ENCODE measurements at regions not wholly inside any gene's neighbourhood (a gene's known extent, or its start where the extent isn't known, plus 50 kb on each side); places are given as distances from the start of the nearest gene placed in this dataset.
A peak's percentile ranks its signal among the peaks of the same experiment; 100 is the strongest.

DNA sequence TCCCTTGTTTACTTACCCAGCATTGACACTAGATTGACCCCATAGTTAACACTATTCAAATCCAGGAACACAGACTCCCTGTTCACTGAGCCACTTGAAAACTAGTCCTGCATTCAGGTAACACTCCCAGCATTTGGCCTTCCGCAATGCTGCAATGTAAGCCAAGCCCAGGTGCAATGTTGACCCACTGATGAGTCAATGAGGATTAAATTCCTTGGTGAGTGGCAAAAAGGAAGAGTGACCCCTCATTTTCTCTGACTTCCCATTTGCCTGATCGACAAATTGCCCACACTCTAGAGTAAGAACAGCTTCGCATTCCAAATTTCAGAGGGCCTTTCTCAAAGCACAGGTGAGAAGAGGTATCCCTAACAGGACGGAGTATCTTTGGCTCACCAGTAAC, 251.9 kb downstream of the FBXO15 start:
- intact Hi-C loops (cut with micrococcal nuclease; ENCODE audit: unreplicated experiment), result loop anchor here (10.0 kb wide), 1 partner anchor 89 kb away; no protein-coding TSS in a partner anchor
- Mint-ChIP-seq H3K27me3 (ENCODE audit: unreplicated experiment) (no peaks in the 10 kb centered on the region), H3K9me3 (ENCODE audit: low read depth, unreplicated experiment) (peaks cover 3% of the 10 kb centered on the region), H3K27ac (ENCODE audit: unreplicated experiment) (peak overlapping the region; percentile 73), H3K36me3 (ENCODE audit: insufficient read depth, unreplicated experiment) (peaks cover 10% of the 10 kb centered on the region), H3K4me3 (ENCODE audit: low read depth, unreplicated experiment) (peak overlapping the region; percentile 9), H3K4me1 (ENCODE audit: low read depth, unreplicated experiment) (peaks cover 60% of the 10 kb centered on the region)
- peak; percentile 81 for DNase-seq
- TF ChIP-seq, protein P1, sequence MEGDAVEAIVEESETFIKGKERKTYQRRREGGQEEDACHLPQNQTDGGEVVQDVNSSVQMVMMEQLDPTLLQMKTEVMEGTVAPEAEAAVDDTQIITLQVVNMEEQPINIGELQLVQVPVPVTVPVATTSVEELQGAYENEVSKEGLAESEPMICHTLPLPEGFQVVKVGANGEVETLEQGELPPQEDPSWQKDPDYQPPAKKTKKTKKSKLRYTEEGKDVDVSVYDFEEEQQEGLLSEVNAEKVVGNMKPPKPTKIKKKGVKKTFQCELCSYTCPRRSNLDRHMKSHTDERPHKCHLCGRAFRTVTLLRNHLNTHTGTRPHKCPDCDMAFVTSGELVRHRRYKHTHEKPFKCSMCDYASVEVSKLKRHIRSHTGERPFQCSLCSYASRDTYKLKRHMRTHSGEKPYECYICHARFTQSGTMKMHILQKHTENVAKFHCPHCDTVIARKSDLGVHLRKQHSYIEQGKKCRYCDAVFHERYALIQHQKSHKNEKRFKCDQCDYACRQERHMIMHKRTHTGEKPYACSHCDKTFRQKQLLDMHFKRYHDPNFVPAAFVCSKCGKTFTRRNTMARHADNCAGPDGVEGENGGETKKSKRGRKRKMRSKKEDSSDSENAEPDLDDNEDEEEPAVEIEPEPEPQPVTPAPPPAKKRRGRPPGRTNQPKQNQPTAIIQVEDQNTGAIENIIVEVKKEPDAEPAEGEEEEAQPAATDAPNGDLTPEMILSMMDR (IDR thresholded peaks at IDR 0.05; ENCODE audit: unreplicated experiment), result no peak
- CTCF ChIA-PET, result interaction anchor here (0.6 to 1.8 kb wide), 5 partner anchors 12 to 485 kb away, joined by 3 to 10 read pairs (median 3); no protein-coding TSS in a partner anchor
- no TSS peak for BruUV-seq (replicated peaks)

DNA sequence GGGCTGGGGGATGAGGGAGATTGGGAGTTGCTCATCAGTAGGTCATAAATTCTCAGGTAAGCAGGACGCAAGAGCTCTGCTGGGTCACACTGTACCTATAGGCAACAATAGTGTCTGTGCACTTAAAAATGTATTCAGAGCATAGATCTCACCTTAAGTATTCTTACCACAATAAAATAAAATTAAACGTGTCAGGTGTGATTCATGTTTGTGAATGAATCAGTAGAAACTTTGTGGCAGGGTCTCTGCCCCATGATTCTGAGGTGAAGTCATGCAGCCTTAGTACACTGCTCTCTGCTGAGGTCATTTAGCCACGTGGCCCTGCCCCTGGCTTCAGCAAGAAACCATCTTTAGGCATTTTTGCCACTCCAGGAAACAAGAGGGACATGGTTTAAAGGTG, 253.8 kb downstream of the FBXO15 start:
- H3K27me3 Mint-ChIP-seq (ENCODE audit: unreplicated experiment), result no peaks in the 10 kb centered on the region
- DNase-seq, result peak; percentile 14
- H3K27ac Mint-ChIP-seq (ENCODE audit: unreplicated experiment), result peak overlapping the region; percentile 73
- peak overlapping the region; percentile 12 for H3K4me3 Mint-ChIP-seq (ENCODE audit: low read depth, unreplicated experiment)
- H3K4me1 Mint-ChIP-seq (ENCODE audit: low read depth, unreplicated experiment), result peaks cover 59% of the 10 kb centered on the region
- no TSS peak for BruUV-seq (replicated peaks)
- TF ChIP-seq, protein P1 (IDR thresholded peaks at IDR 0.05; ENCODE audit: unreplicated experiment), result no peak
- H3K9me3 Mint-ChIP-seq (ENCODE audit: low read depth, unreplicated experiment), result peaks cover 3% of the 10 kb centered on the region
- peaks cover 10% of the 10 kb centered on the region for H3K36me3 Mint-ChIP-seq (ENCODE audit: insufficient read depth, unreplicated experiment)
- CTCF ChIA-PET, result no interaction called here
- intact Hi-C loops (cut with micrococcal nuclease; ENCODE audit: unreplicated experiment), result loop anchor here (10.0 kb wide), 1 partner anchor 91 kb away; no protein-coding TSS in a partner anchor

DNA sequence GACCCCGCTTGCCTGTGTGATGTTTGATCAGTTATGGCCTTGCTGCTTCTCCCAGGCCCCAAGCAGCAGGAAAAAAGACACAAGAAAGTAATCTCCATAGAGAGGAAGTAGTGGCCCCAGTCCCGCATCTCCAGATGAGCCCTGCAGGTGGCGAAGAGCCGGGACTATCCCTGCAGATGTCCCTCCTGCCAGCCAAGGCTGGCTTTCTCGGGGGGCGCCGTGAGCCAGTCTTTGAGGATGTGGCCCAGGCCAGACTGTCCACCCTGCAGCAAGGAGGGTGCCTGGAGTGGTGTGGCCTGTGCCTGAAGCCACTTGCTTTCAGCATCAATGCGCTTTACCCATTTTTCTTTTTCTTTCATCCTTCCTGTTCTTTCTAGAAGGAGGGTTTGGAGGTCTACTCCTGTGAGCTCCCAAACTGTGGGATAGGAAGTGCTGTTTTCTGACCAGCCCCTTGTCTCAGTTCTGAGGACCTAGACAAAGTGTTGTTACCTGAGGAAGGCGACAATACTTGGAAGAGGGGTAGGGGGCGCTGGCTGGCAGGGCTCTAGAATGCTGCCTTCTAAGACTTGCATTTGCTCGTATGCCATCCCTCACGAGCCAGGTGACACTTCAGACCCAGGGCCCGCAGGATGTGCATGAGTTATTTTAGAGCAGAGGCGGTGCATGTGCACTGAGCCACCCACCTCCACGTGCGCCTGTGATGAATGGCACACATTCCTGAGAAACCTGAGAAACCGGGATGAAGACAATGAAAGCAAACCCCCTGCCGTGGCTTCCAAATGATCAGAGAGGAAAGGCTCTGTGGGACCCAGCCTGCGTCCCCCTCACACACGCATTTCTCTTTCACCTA, 255.8 kb downstream of the FBXO15 start:
- H3K4me1 Mint-ChIP-seq (ENCODE audit: low read depth, unreplicated experiment), result peaks cover 46% of the 10 kb centered on the region
- peaks cover 10% of the 10 kb centered on the region for H3K36me3 Mint-ChIP-seq (ENCODE audit: insufficient read depth, unreplicated experiment)
- no peak overlapping the region for H3K4me3 Mint-ChIP-seq (ENCODE audit: low read depth, unreplicated experiment)
- no peak overlapping the region for H3K27ac Mint-ChIP-seq (ENCODE audit: unreplicated experiment)
- intact Hi-C loops (cut with micrococcal nuclease; ENCODE audit: unreplicated experiment), result loop anchor here (10.0 kb wide), 1 partner anchor 93 kb away; no protein-coding TSS in a partner anchor
- H3K27me3 Mint-ChIP-seq (ENCODE audit: unreplicated experiment), result no peaks in the 10 kb centered on the region
- no TSS peak for BruUV-seq (replicated peaks)
- TF ChIP-seq, protein P1 (IDR thresholded peaks at IDR 0.05; ENCODE audit: unreplicated experiment), result no peak
- DNase-seq, result no peak
- H3K9me3 Mint-ChIP-seq (ENCODE audit: low read depth, unreplicated experiment), result no peaks in the 10 kb centered on the region
- CTCF ChIA-PET, result no interaction called here

DNA sequence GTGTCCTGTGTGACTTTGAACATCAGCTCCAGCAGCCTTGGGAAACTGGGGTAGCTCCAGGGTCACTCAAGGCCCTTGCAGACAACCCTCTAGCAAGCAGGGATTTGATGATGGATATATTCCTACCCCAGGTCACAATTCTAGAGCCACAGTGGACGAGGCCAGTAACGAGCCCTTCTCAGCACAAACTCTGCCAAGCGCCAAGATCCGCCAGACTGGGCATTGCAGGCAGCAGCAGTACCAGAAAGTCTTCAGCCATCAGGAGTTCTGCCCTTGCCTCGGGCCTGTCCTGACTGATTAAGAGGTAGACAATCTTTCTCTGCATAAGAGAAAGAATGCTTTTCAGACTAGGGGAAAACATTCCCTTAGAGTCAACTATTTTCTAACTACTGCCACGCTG, 259.1 kb downstream of the FBXO15 start:
- no peaks in the 10 kb centered on the region for H3K9me3 Mint-ChIP-seq (ENCODE audit: low read depth, unreplicated experiment)
- no TSS peak for BruUV-seq (replicated peaks)
- CTCF ChIA-PET, result no interaction called here

More for the DNA sequence above, 259.1 kb downstream of the FBXO15 start:
- TF ChIP-seq, protein P1 (IDR thresholded peaks at IDR 0.05; ENCODE audit: unreplicated experiment), result no peak
- Mint-ChIP-seq H3K4me3 (ENCODE audit: low read depth, unreplicated experiment) (no peak overlapping the region), H3K36me3 (ENCODE audit: insufficient read depth, unreplicated experiment) (peaks cover 10% of the 10 kb centered on the region), H3K4me1 (ENCODE audit: low read depth, unreplicated experiment) (peaks cover 26% of the 10 kb centered on the region), H3K27ac (ENCODE audit: unreplicated experiment) (no peak overlapping the region), H3K27me3 (ENCODE audit: unreplicated experiment) (no peaks in the 10 kb centered on the region)
- intact Hi-C loops (cut with micrococcal nuclease; ENCODE audit: unreplicated experiment), result no loop called here
- no peak for DNase-seq

All from Calu3 (cell line).